ACC112 (cell line): ENCODE measurements at regions not wholly inside any gene's neighbourhood (a gene's known extent, or its start where the extent isn't known, plus 50 kb on each side); places are given as distances from the start of the nearest gene placed in this dataset.

Source experiments
- H2AFZ ChIP-seq: fragments of 200-600 bp; sonication (generic); one replicate; pipeline ENCODE4 v1.6.0; 2017; ENCODE audit warnings: antibody characterized with exemption, low read length; ENCODE audit not compliant: unreplicated experiment
- H3K27ac ChIP-seq: fragments of 200-600 bp; sonication (generic); 2 replicates; pipeline ENCODE4 v1.5.1; 2014; ENCODE audit warnings: low read depth, mild to moderate bottlenecking, antibody characterized with exemption, low read length, moderate library complexity
- H3K27me3 ChIP-seq: fragments of 200-600 bp; sonication (generic); 2 replicates; pipeline ENCODE4 v1.6.1; 2014; ENCODE audit warnings: mild to moderate bottlenecking, antibody characterized with exemption, low read length, moderate library complexity, mixed read lengths; ENCODE audit not compliant: insufficient read depth
- H3K36me3 ChIP-seq: fragments of 200-600 bp; sonication (generic); 2 replicates; pipeline ENCODE4 v1.6.1; 2016; ENCODE audit warnings: mild to moderate bottlenecking, antibody characterized with exemption, low read length, moderate library complexity, mixed read lengths; ENCODE audit not compliant: insufficient read depth
- H3K4me1 ChIP-seq: fragments of 200-600 bp; sonication (generic); one replicate; pipeline ENCODE4 v1.6.1; 2016; ENCODE audit warnings: low read length, mixed read lengths; ENCODE audit not compliant: insufficient read depth, unreplicated experiment, control insufficient read depth
- H3K4me3 ChIP-seq: fragments of 200-600 bp; sonication (generic); 2 replicates; pipeline ENCODE4 v1.5.1; 2014; ENCODE audit warnings: mild to moderate bottlenecking, low read depth, low read length
- H3K79me2 ChIP-seq: fragments of 200-600 bp; sonication (generic); one replicate; pipeline ENCODE4 v1.6.0; 2016; ENCODE audit warnings: low read length; ENCODE audit not compliant: control insufficient read depth, unreplicated experiment, insufficient read depth

DNA sequence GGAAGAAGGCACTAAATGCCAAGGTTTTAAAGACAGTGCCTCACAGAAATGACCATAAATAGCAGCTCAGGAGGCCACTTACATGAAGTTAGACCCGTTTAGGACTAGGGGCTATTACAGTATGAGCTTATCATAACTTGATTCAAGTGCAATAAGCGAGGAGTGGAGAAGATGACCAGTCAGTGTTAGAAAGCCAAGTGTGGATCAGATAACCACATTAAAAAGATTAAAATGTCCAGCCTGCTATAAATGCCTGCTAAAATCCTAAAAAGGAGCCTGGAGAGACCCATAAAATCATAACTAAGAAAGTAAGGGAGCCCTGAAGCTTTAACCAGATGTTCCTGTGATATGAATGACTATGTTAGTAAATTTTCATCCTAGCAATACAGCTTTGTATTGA lies 117.5 kb upstream of the ZNF521 start:
- no peaks in the 10 kb centered on the region for H3K36me3 ChIP-seq
- no peak overlapping the region for H3K27ac ChIP-seq
- H3K27me3 ChIP-seq = no peaks in the 10 kb centered on the region
- H3K4me3 ChIP-seq = no peak overlapping the region
- no peaks in the 10 kb centered on the region for H3K79me2 ChIP-seq
- no peaks in the 10 kb centered on the region for H3K4me1 ChIP-seq
- H2AFZ ChIP-seq = no peak overlapping the region

DNA sequence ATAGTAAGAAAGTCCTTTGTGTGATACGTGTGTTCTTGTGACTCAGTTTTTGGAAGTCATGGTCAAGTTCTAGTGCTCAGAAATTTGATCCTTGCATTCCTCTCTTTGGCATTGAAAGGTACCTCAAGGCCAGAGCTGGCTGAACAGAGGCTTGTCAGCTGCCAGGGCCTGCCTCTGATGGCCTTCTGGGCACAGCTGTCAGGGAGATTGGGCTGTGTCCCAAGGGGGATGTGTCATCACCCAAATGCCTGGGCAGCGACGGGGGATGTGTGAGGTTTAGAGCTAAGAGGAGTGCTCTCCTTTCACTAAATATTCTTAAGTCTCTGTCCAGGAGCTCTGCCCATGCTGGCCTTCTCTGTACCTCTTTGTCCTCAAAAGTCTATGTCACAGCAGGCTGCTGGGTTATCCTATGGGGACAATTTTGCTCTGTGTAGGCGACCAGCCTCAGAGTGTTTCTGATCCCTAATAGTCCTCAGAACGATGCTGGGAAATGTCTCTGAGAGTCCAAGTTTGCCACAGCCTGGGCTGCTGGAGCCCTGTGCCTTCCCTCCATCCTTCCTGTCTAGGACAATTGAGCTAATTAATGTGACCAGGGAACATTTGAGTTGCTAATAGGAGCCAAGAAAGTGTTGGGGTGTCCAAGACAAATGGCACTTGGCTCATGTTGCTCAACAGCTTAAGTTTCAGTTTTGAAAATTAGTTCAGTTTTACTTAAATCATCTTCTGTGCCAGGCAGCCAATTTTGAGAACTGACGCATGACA lies 115.4 kb upstream of the ZNF521 start:
- H3K27me3 ChIP-seq = no peaks in the 10 kb centered on the region
- H3K79me2 ChIP-seq = no peaks in the 10 kb centered on the region
- no peak overlapping the region for H3K4me3 ChIP-seq
- no peaks in the 10 kb centered on the region for H3K4me1 ChIP-seq
- H3K36me3 ChIP-seq = no peaks in the 10 kb centered on the region
- H2AFZ ChIP-seq = no peak overlapping the region
- no peak overlapping the region for H3K27ac ChIP-seq

DNA sequence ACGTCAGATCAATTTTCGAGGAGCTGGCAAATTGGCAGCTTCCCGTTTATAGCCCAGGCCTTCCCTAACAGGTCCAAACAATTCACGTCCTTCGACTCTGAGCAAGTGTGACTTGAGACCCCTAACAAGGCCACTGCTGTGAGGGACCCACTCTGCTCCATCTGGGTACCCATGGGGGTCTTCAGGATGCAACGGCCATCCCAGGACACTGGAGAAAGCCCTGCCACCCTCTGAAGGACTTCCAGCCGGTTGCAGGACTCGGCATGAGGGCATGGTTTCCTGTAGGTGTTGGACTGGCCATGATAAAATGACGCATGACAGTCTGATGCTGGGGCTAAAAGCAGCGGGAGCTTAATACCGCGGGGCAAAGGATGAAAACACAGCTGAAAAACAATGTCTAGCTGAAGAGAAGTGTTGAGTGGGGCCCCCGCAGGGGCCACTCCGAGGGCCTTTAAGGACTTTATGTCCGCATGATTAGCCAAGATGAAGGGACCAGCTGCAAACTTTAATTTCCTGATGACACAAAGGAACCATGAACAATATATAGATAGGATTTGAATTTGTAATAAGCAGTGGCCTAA lies 113.3 kb upstream of the ZNF521 start:
- Histone ChIP-seq H3K79me2 (no peaks in the 10 kb centered on the region), H3K4me1 (no peaks in the 10 kb centered on the region), H3K27ac (no peak overlapping the region), H2AFZ (no peak overlapping the region), H3K4me3 (no peak overlapping the region), H3K27me3 (no peaks in the 10 kb centered on the region), H3K36me3 (no peaks in the 10 kb centered on the region)

DNA sequence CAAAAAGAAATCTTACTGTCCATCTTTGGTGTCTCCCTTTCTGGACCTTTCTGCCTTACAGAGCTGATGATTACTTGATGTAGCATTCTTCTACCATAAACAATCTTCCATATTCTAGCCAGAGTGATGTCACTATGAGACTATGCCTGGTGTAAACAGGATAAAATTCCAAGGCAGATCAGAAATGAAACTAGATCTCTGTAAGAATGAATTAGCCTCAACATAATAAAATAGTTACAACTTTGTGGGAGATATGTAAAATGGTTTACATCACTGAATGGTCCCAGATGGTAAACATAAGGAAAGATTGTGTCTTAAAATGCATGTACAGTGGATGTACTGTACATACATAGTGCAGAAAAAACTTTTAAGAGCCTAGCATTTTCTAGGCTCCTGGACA lies 112.3 kb upstream of the ZNF521 start:
- Histone ChIP-seq H3K79me2 (no peaks in the 10 kb centered on the region), H3K4me1 (no peaks in the 10 kb centered on the region), H3K27ac (no peak overlapping the region), H2AFZ (no peak overlapping the region), H3K4me3 (no peak overlapping the region), H3K36me3 (no peaks in the 10 kb centered on the region), H3K27me3 (no peaks in the 10 kb centered on the region)

DNA sequence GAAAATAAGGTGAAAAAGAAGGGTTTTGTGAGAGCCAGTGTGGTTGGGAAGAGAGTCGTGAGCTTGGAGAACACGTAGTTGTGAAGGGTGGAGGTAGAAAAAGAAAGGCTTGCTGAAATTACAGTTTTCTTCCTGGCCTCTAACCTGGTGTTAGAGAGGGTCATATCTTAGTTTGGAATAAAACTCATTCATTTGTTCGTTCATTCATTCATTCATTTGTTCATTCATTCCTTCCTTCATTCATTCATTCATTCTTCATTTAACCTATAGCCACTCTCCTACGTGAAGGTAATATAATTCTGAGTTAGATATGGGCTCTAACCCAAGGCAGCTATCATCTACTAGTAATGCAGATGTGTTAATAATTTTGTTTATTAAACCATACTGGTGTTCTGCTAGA lies 111.8 kb upstream of the ZNF521 start:
- H3K4me1 ChIP-seq = no peaks in the 10 kb centered on the region
- no peak overlapping the region for H3K27ac ChIP-seq
- no peaks in the 10 kb centered on the region for H3K79me2 ChIP-seq
- H3K36me3 ChIP-seq = no peaks in the 10 kb centered on the region
- H2AFZ ChIP-seq = no peak overlapping the region
- H3K4me3 ChIP-seq = no peak overlapping the region
- H3K27me3 ChIP-seq = no peaks in the 10 kb centered on the region

DNA sequence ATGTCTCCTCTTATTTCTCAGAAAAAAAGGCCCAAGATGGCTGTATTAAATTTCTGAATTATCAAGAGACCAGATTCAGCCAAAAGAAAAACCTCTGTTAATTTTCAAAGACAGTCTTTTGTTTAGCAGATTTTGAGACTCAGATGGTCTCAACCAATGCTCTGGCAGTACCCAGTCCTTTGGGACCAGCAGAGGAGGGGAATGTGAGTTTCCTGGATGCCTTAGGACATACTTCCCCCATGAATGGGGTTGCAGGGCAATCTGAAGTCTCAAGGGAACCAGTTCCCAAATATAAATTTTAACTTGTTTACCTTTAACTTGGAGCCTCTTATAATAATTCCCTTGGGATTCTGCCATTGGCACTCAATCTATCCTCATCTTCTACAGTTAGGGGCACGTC lies 107.8 kb upstream of the ZNF521 start:
- H3K79me2 ChIP-seq = no peaks in the 10 kb centered on the region
- no peak overlapping the region for H2AFZ ChIP-seq
- no peak overlapping the region for H3K27ac ChIP-seq

DNA sequence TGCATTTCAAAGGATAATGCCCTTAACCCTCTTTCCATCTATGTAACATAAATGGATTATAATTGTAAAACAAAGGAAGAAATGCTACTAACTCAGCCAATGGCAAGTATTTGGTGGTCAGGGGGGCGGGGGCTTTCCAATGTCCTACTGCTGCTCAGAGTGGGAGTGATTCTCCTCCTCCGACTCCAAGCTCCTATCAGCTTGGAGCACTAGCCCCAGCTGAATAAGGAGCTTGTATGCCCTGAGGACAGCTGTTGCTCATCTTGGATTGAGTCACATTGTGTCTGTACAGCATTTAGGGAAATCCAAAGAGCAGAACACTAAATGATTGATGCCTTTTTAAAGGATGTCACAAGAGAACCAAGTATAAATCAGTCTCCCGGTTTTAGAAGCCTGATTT lies 105.6 kb upstream of the ZNF521 start:
- no peak overlapping the region for H2AFZ ChIP-seq
- peaks cover 9% of the 10 kb centered on the region; the same call in 1 of the 2 replicates for H3K27me3 ChIP-seq
- no peaks in the 10 kb centered on the region for H3K36me3 ChIP-seq
- no peaks in the 10 kb centered on the region for H3K4me1 ChIP-seq
- H3K27ac ChIP-seq = no peak overlapping the region
- H3K4me3 ChIP-seq = no peak overlapping the region
- no peaks in the 10 kb centered on the region for H3K79me2 ChIP-seq

More for the DNA sequence above, 107.8 kb upstream of the ZNF521 start:
- Histone ChIP-seq H3K4me1 (no peaks in the 10 kb centered on the region), H3K36me3 (no peaks in the 10 kb centered on the region), H3K27me3 (peaks cover 9% of the 10 kb centered on the region; the same call in 1 of the 2 replicates), H3K4me3 (no peak overlapping the region)

DNA sequence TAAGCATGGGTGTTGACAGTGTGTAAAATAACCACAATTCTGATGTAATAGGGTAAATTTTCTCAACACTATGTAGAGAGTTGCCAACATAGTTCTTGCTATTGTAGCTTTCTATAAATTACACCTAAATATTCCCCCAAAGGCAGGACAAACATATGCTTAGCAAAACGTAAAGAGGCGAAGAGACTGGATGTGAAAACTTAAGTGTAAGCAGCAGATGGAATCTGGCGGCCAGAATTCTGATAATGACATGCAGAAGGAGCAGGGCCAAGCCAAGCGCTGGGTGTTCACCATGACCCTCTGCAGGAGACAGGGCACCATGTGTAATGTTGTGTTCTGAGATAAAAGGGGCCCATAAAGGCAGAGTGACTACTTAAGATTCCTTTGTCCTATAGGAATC lies 105.2 kb upstream of the ZNF521 start:
- Histone ChIP-seq H3K79me2 (no peaks in the 10 kb centered on the region), H3K27me3 (peaks cover 9% of the 10 kb centered on the region; the same call in 1 of the 2 replicates), H3K36me3 (no peaks in the 10 kb centered on the region), H3K27ac (no peak overlapping the region), H3K4me3 (no peak overlapping the region), H2AFZ (no peak overlapping the region), H3K4me1 (no peaks in the 10 kb centered on the region)

DNA sequence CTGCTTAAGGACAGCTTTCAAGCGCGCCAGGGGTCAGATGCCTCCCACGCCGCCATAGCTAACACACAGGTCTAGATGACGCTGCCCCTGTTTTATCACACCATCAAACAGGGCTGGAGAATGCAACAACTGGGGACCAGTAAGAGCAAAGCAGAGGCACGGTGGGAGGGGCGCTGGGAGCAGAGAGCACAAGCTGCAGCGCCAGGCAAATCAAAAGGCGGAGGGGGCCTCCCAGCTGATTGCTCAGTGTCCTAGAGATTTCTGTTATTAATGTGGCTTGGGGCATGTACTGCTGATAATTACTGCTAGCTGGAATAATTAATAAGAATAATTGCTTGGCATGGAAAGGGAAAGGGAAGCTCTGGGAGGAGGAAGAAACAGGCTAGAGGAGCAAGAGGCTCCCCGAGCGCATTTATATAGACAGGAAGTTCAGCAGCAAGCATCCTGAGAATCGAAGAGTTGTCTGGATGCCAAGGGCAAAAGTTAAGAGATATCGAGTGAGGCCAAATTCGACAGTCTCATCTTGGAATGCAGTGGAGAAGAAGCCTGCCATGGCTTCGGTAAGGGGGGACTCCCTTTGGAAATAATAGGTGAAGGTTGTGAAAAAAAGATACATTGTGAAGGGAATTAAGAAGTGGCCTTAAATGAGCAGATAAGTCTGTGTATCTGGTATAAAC lies 104.5 kb upstream of the ZNF521 start:
- Histone ChIP-seq H3K4me1 (no peaks in the 10 kb centered on the region), H3K27me3 (peaks cover 9% of the 10 kb centered on the region; the same call in 1 of the 2 replicates), H3K4me3 (no peak overlapping the region), H3K79me2 (no peaks in the 10 kb centered on the region), H2AFZ (no peak overlapping the region), H3K27ac (no peak overlapping the region), H3K36me3 (no peaks in the 10 kb centered on the region)

DNA sequence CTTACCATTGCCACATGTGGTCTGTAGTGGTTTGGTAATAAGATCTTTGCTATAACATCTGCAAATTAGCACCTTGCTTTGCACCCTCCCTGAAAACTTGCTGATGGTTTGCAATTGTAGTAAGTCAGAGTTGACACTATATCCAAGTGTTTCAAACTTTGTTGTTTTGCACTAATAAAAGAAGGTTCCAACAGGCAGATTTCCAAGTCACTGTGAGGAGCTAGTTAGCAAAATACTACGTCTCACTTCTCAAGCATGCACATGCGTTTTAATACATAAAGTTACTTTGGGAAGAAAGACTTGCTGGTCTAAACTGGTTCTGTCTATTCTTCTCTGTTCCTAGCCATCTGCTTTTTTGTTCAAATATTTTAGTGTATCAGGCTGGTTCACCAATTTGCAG lies 103.7 kb upstream of the ZNF521 start:
- H3K27me3 ChIP-seq = peaks cover 9% of the 10 kb centered on the region; the same call in 1 of the 2 replicates
- H3K36me3 ChIP-seq = no peaks in the 10 kb centered on the region
- no peaks in the 10 kb centered on the region for H3K79me2 ChIP-seq
- no peak overlapping the region for H3K4me3 ChIP-seq
- no peak overlapping the region for H2AFZ ChIP-seq
- no peaks in the 10 kb centered on the region for H3K4me1 ChIP-seq
- H3K27ac ChIP-seq = no peak overlapping the region

DNA sequence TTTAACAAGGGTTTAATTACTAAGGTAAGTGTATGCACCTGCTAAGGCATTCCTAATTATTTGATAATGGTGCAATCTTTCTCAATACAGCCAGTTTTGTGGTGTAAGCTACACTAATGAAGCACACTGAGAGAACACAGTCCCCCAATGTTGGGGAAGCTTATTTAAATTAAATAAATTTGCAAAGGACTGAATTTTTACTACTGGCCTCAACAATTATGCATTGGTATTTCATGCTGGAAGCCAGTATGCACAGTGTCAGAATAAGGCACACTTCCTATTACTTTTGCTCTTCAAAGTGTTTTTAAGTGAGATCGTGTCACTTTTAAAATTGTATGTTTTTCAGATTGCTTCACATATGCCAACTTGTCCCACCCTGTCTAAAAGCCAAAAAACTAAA lies 103.2 kb upstream of the ZNF521 start:
- Histone ChIP-seq H3K4me3 (no peak overlapping the region), H2AFZ (no peak overlapping the region), H3K27me3 (peaks cover 9% of the 10 kb centered on the region; the same call in 1 of the 2 replicates), H3K4me1 (no peaks in the 10 kb centered on the region), H3K79me2 (no peaks in the 10 kb centered on the region), H3K27ac (no peak overlapping the region), H3K36me3 (no peaks in the 10 kb centered on the region)
